ENCODE measurements at regions not wholly inside any gene's neighbourhood (a gene's known extent, or its start where the extent isn't known, plus 50 kb on each side); places are given as distances from the start of the nearest gene placed in this dataset.

DNA sequence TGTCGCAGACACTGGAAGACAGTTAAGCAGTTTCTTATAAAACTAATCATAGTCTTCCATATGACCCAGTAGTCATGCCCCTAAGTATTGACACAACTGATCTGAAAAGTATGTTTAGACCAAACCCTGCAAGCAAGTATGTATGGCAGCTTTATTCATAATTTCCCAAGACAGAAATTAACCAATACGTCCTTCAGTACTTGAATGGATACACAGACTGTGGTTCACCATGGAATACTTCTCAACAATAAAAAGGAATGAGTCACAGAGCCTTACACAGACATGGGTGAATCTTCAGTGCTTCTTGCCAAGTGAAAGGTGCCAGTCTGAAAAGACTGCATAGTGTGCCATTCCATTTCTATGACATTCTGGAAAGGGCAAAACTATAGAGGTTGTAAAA is 50.2 kb upstream of the AKR1E2 start:
- no peaks in the 10 kb centered on the region for H3K9me3 Mint-ChIP-seq (ENCODE audit: low read depth)
- H3K27ac Mint-ChIP-seq: peak overlapping the region; percentile 61
- H3K4me3 Mint-ChIP-seq: no peak overlapping the region
- H3K36me3 Mint-ChIP-seq: no peaks in the 10 kb centered on the region
- peaks cover 19% of the 10 kb centered on the region for H3K27me3 Mint-ChIP-seq
- H3K4me1 Mint-ChIP-seq (ENCODE audit: low read depth): no peaks in the 10 kb centered on the region

- Mint-ChIP-seq H3K36me3 (no peaks in the 10 kb centered on the region), H3K27me3 (peaks cover 25% of the 10 kb centered on the region), H3K9me3 (ENCODE audit: low read depth) (no peaks in the 10 kb centered on the region), H3K4me3 (no peak overlapping the region), H3K4me1 (ENCODE audit: low read depth) (no peaks in the 10 kb centered on the region), H3K27ac (no peak overlapping the region)
These were observed 53.8 kb upstream of the AKR1E2 start for GRCh38 chr10:4772202-4772570.

GRCh38 chr10:4771554-4772201 is 54.3 kb upstream of the AKR1E2 start:
- Mint-ChIP-seq H3K4me3 (no peak overlapping the region), H3K4me1 (ENCODE audit: low read depth) (no peaks in the 10 kb centered on the region), H3K27ac (no peak overlapping the region), H3K36me3 (no peaks in the 10 kb centered on the region), H3K9me3 (ENCODE audit: low read depth) (no peaks in the 10 kb centered on the region), H3K27me3 (peaks cover 24% of the 10 kb centered on the region)

- Mint-ChIP-seq H3K36me3 (no peaks in the 10 kb centered on the region), H3K4me1 (ENCODE audit: low read depth) (no peaks in the 10 kb centered on the region), H3K27me3 (peaks cover 24% of the 10 kb centered on the region), H3K9me3 (ENCODE audit: low read depth) (no peaks in the 10 kb centered on the region), H3K27ac (no peak overlapping the region), H3K4me3 (no peak overlapping the region)
These were observed 55.0 kb upstream of the AKR1E2 start for GRCh38 chr10:4770801-4771553.

- Mint-ChIP-seq H3K36me3 (no peaks in the 10 kb centered on the region), H3K4me1 (ENCODE audit: low read depth) (no peaks in the 10 kb centered on the region), H3K27ac (no peak overlapping the region), H3K4me3 (no peak overlapping the region), H3K9me3 (ENCODE audit: low read depth) (no peaks in the 10 kb centered on the region), H3K27me3 (peaks cover 16% of the 10 kb centered on the region)
These were observed 57.6 kb upstream of the AKR1E2 start for GRCh38 chr10:4768416-4768815.

GRCh38 chr10:4767033-4767814 is 58.8 kb upstream of the AKR1E2 start:
- Mint-ChIP-seq H3K27me3 (peaks cover 16% of the 10 kb centered on the region), H3K4me1 (ENCODE audit: low read depth) (no peaks in the 10 kb centered on the region), H3K9me3 (ENCODE audit: low read depth) (no peaks in the 10 kb centered on the region), H3K36me3 (no peaks in the 10 kb centered on the region), H3K4me3 (no peak overlapping the region), H3K27ac (no peak overlapping the region)

- H3K4me1 Mint-ChIP-seq (ENCODE audit: low read depth): no peaks in the 10 kb centered on the region
- H3K4me3 Mint-ChIP-seq: no peak overlapping the region
- H3K9me3 Mint-ChIP-seq (ENCODE audit: low read depth): no peaks in the 10 kb centered on the region
- no peaks in the 10 kb centered on the region for H3K36me3 Mint-ChIP-seq
- no peak overlapping the region for H3K27ac Mint-ChIP-seq
- peaks cover 11% of the 10 kb centered on the region for H3K27me3 Mint-ChIP-seq
These were observed 59.6 kb upstream of the AKR1E2 start for GRCh38 chr10:4766454-4766853.

DNA sequence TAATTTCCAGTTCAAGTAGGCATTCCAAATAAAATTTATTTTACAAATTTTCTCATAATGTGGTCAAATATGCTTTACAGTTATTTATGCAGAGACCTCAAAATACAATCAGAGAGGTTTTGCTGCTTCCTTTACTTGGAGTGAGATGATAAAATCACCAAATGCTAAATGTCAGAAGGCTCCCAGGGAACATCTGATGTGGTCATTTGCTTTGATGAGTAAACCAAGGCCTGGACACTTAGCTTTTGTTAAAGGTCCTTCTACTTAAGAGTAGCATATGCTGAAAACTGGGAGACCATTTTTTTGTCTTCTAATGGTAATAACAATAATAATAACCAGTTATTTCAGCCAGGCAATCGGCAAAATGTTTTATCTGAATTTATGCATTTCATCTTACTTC is 60.6 kb upstream of the AKR1E2 start:
- no peaks in the 10 kb centered on the region for H3K9me3 Mint-ChIP-seq (ENCODE audit: low read depth)
- H3K36me3 Mint-ChIP-seq: no peaks in the 10 kb centered on the region
- H3K4me3 Mint-ChIP-seq: no peak overlapping the region
- peaks cover 8% of the 10 kb centered on the region for H3K27me3 Mint-ChIP-seq
- no peaks in the 10 kb centered on the region for H3K4me1 Mint-ChIP-seq (ENCODE audit: low read depth)
- H3K27ac Mint-ChIP-seq: no peak overlapping the region

GRCh38 chr10:4763960-4764428 is 62.0 kb upstream of the AKR1E2 start:
- Mint-ChIP-seq H3K27me3 (peaks cover 7% of the 10 kb centered on the region), H3K36me3 (no peaks in the 10 kb centered on the region), H3K9me3 (ENCODE audit: low read depth) (no peaks in the 10 kb centered on the region), H3K4me3 (no peak overlapping the region), H3K27ac (no peak overlapping the region), H3K4me1 (ENCODE audit: low read depth) (no peaks in the 10 kb centered on the region)

DNA sequence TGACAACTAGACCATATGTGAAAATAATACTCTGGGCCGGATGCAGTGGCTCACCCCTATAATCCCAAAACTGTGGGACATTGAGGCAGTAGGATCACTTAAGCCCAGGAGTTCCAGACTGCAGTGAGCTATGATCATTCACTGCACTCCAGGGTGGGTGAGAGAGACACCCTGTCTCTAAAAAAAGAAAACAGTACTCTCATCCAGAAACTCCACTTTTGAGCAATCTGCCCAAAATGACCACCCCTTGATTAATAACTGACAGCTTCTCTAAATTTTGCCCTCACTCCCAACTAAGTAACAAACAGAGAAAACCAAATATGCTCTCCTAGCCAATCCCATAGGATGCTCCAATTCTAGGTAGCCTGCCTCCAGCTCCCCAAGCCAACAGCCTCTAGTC is 62.5 kb upstream of the AKR1E2 start:
- H3K36me3 Mint-ChIP-seq: no peaks in the 10 kb centered on the region
- no peak overlapping the region for H3K4me3 Mint-ChIP-seq
- H3K4me1 Mint-ChIP-seq (ENCODE audit: low read depth): no peaks in the 10 kb centered on the region
- no peaks in the 10 kb centered on the region for H3K9me3 Mint-ChIP-seq (ENCODE audit: low read depth)
- H3K27me3 Mint-ChIP-seq: peaks cover 4% of the 10 kb centered on the region
- H3K27ac Mint-ChIP-seq: no peak overlapping the region

DNA sequence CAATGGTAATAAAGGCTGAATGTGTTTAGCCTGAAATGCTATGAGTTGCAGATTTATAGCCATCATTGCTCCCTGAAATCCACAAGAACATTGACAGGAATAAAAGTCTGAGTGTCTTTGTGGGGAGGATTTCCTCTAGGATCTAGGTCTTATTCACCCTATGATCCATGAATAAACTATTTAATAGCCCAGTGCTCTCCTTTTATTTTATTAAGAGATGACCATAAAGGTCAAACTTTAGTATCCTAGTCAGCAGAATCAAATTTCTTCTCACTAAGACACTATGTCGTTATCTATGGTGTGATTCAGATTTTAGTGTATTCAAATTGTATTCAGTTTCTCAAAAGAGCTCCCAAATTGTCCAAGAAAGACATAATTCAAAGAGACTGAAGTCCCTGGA is 67.8 kb upstream of the AKR1E2 start:
- Mint-ChIP-seq H3K4me1 (ENCODE audit: low read depth) (no peaks in the 10 kb centered on the region), H3K36me3 (no peaks in the 10 kb centered on the region), H3K27ac (no peak overlapping the region), H3K27me3 (peaks cover 8% of the 10 kb centered on the region), H3K9me3 (ENCODE audit: low read depth) (no peaks in the 10 kb centered on the region), H3K4me3 (no peak overlapping the region)

DNA sequence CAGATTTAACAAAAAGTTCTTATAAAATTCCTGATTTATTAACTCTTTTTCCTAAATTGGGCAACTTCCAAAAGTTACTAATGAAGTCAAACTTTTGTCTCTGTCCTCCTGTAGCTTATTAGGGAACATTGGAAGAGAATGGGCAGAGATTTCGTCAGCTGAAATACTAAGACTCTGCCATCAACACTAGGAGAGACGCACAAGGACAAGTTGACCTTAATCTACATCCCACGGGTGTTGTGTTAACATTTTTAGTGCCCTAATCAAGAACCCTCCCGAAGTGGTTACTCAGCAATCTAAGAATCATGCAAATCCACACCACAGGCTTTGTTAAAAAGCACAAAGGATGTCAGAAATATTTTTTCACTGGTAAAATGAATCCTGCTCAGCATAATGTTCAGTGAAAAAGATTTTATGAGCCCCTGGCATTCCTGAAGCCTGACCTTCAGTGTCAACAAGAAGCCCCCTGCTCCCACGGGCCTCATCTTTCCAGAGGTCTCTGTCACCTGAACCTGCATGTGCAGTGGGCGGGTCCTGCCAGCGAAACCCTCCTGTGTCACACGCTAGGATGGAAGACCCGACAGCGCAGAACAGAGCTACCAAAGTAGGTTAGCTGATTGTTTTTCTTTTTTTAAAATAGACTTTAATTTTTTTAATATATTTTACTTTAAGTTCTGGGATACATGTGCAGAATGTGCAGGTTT is 70.6 kb upstream of the AKR1E2 start:
- H3K9me3 Mint-ChIP-seq (ENCODE audit: low read depth): no peaks in the 10 kb centered on the region
- no peak overlapping the region for H3K27ac Mint-ChIP-seq
- H3K36me3 Mint-ChIP-seq: no peaks in the 10 kb centered on the region
- H3K4me3 Mint-ChIP-seq: no peak overlapping the region
- H3K27me3 Mint-ChIP-seq: peaks cover 10% of the 10 kb centered on the region
- H3K4me1 Mint-ChIP-seq (ENCODE audit: low read depth): no peaks in the 10 kb centered on the region

DNA sequence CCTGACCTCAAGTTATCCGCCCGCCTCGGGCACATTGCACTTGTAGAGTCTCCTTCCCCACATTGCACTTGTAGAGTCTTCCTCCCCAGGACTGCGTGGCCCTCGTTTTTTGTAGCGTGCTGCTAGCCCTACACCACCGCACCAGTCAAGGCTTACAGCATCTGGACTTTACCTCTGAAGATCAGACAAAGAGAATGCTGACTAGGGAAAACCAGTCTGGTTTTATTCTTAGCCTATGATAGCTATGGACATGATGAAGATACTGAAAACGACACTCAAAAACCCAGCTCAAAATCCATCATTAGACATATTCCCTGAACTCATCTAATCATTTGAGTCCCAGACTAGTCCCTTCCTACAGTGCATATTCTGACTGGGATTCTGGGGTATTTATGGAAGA is 71.9 kb upstream of the AKR1E2 start:
- H3K4me3 Mint-ChIP-seq: no peak overlapping the region

DNA sequence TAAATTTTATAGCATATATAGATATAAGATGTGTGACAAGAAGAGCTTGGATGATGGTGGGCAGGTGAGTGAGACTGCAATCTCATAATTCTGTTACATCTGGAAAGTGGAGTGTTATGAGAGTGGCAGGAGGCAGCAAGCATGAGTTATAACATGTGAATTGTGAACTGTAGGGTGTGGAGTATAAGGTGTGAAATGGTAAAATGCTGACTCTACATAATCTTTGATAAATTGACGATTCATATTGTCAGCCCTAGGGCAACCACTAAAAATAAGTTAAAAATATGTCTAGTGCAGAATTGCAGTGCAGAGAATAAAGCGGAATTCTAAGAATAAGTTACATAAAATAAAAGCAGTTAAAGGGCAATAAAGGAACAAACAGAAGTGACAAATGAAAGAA is 74.8 kb upstream of the AKR1E2 start:
- no peaks in the 10 kb centered on the region for H3K36me3 Mint-ChIP-seq
- H3K27ac Mint-ChIP-seq: no peak overlapping the region
- H3K9me3 Mint-ChIP-seq (ENCODE audit: low read depth): no peaks in the 10 kb centered on the region

More for the DNA sequence above, 71.9 kb upstream of the AKR1E2 start:
- Mint-ChIP-seq H3K4me1 (ENCODE audit: low read depth) (no peaks in the 10 kb centered on the region), H3K9me3 (ENCODE audit: low read depth) (no peaks in the 10 kb centered on the region), H3K36me3 (no peaks in the 10 kb centered on the region), H3K27ac (no peak overlapping the region), H3K27me3 (peaks cover 10% of the 10 kb centered on the region)

GRCh38 chr10:4749271-4749574 is 76.8 kb upstream of the AKR1E2 start:
- H3K36me3 Mint-ChIP-seq: no peaks in the 10 kb centered on the region
- no peak overlapping the region for H3K27ac Mint-ChIP-seq
- H3K27me3 Mint-ChIP-seq: peaks cover 19% of the 10 kb centered on the region
- H3K4me1 Mint-ChIP-seq (ENCODE audit: low read depth): no peaks in the 10 kb centered on the region
- H3K4me3 Mint-ChIP-seq: no peak overlapping the region
- no peaks in the 10 kb centered on the region for H3K9me3 Mint-ChIP-seq (ENCODE audit: low read depth)

More for the DNA sequence above, 74.8 kb upstream of the AKR1E2 start:
- Mint-ChIP-seq H3K27me3 (peaks cover 13% of the 10 kb centered on the region), H3K4me1 (ENCODE audit: low read depth) (no peaks in the 10 kb centered on the region), H3K4me3 (no peak overlapping the region)

All from activated naive CD8-positive, alpha-beta T cell (primary cell).